Small intestine (tissue), 7 donors: ENCODE measurements at regions not wholly inside any gene's neighbourhood (a gene's known extent, or its start where the extent isn't known, plus 50 kb on each side); places are given as distances from the start of the nearest gene placed in this dataset.
A peak's percentile ranks its signal among the peaks of the same experiment; 100 is the strongest.

Source experiments
- DNase-seq, 2 donors: peaks; one replicate each; pipeline versions ENCODE4 v3.0.0 to v3.0.0-alpha.2; 2013
- FAIRE-seq: peaks from 2 replicates; lab custom pipeline; 2012; peaks lifted over from hg19 to GRCh38; lab: Jason Lieb, UNC
- H3K27ac ChIP-seq, 3 donors: one replicate each; pipeline ENCODE4 v1.5.1; 2013; ENCODE audit warnings: low read length in 2 of 3, mild to moderate bottlenecking in 2 of 3, control low read depth in 1 of 3, inconsistent platforms in 1 of 3, low read depth in 1 of 3, moderate library complexity in 1 of 3
- H3K27me3 ChIP-seq, 3 donors: one replicate each; pipeline ENCODE4 v1.6.1; 2013; ENCODE audit warnings: low read length in 3 of 3, inconsistent platforms in 1 of 3; ENCODE audit not compliant: control insufficient read depth in 3 of 3, insufficient read depth in 3 of 3
- H3K36me3 ChIP-seq, 3 donors: one replicate each; pipeline ENCODE4 v1.6.1; 2013; ENCODE audit warnings: low read length in 3 of 3, inconsistent platforms in 1 of 3, low read depth in 1 of 3, mild to moderate bottlenecking in 1 of 3, moderate library complexity in 1 of 3; ENCODE audit not compliant: control insufficient read depth in 3 of 3, insufficient read depth in 2 of 3
- H3K4me1 ChIP-seq, 3 donors: one replicate each; pipeline ENCODE4 v1.6.1; 2013; ENCODE audit warnings: low read length in 2 of 3, inconsistent platforms in 1 of 3, low read depth in 1 of 3, mild to moderate bottlenecking in 1 of 3, moderate library complexity in 1 of 3; ENCODE audit not compliant: control insufficient read depth in 3 of 3, insufficient read depth in 2 of 3
- H3K4me3 ChIP-seq, 3 donors: one replicate each; pipeline ENCODE4 v1.5.1; 2013; ENCODE audit warnings: low read length in 3 of 3, control low read depth in 1 of 3, inconsistent platforms in 1 of 3, low read depth in 1 of 3, mild to moderate bottlenecking in 1 of 3, moderate library complexity in 1 of 3
- H3K9me3 ChIP-seq, 2 donors: one replicate each; pipeline ENCODE4 v1.6.1; 2013; ENCODE audit warnings: low read depth in 1 of 2, low read length in 1 of 2; ENCODE audit not compliant: control insufficient read depth in 2 of 2, insufficient read depth in 1 of 2
- WGBS, 3 donors: extraction: QIAGEN DNeasy Blood & Tissue Kit; methylation state at CpG; one replicate each; pipeline ENCODE4 v1.1.7; 2013; 5-methylcytosine and 5-hydroxymethylcytosine counted together
- donor health status: healthy with polysubstance abuse.
- donor health status: control.
- donor health status: control.
- donor health status: Bipolar disorder and iron deficiency.
- donor health status: healthy.

DNA sequence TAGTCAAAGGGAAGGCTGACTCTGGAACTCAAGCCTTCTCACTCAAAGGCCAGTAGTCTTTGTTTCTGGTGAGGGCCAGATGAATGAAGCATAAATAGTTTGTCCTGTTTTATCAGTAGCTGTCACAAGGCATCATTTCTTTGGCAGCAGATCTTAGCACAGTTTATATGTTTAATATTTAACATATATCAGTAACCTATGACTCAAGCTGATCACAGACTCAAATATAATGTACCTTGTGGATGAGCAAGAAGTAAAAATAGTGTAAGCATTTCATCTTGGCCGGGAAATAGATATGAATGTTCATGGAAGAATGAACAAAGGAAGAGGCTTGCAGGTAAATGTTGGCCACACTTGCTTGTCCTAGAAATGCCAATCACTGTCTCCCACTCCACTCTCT is 158.3 kb upstream of the BMP4 start:
- 28 to 71% (median 32%) methylated on average over 1 of the region's 1 CpG for WGBS, 3 donors
- Histone ChIP-seq H3K9me3 (no peaks in the 10 kb centered on the region), H3K4me1 (no peaks in the 10 kb centered on the region), H3K27me3 (no peaks in the 10 kb centered on the region), H3K4me3 (no peak overlapping the region), H3K36me3 (no peaks in the 10 kb centered on the region), H3K27ac (no peak overlapping the region)
- DNase-seq (no peak), FAIRE-seq (no peak)

- 85 to 86% (median 86%) methylated on average over 2 of the region's 2 CpGs for WGBS, 3 donors
- no peaks in the 10 kb centered on the region for H3K9me3 ChIP-seq
- H3K36me3 ChIP-seq: no peaks in the 10 kb centered on the region
- no peak overlapping the region for H3K4me3 ChIP-seq
- no peaks in the 10 kb centered on the region for H3K27me3 ChIP-seq
- DNase-seq (no peak), FAIRE-seq (no peak)
- H3K27ac ChIP-seq: no peak overlapping the region
- H3K4me1 ChIP-seq: no peaks in the 10 kb centered on the region
These were observed 159.7 kb upstream of the BMP4 start for GRCh38 chr14:54116198-54116885.

DNA sequence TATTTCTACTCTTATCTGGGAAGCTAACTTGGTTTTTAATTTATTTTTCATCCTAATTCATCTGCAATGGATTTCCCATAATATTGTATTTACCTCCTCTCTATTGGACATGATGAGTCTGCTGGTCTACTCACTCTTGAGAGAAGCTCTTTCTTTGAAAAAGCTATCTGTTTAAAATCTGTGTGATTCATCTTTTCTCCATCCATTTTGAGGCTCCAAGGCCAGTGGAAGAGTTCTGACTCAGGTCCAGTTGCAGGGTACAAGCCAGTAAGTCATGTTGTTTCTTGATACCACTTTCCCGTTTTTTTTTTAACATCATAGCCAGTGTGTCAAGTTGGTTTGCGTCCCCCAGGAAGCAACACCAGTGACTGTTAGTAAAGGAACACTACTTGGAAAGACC is 160.3 kb upstream of the BMP4 start:
- Histone ChIP-seq H3K4me1 (no peaks in the 10 kb centered on the region), H3K27ac (no peak overlapping the region), H3K27me3 (no peaks in the 10 kb centered on the region), H3K4me3 (no peak overlapping the region), H3K9me3 (no peaks in the 10 kb centered on the region), H3K36me3 (no peaks in the 10 kb centered on the region)
- FAIRE-seq (no peak), DNase-seq (no peak)
- WGBS, 3 donors: 50 to 80% (median 65%) methylated on average over 2 of the region's 2 CpGs

GRCh38 chr14:54117396-54117795 is 160.8 kb upstream of the BMP4 start:
- FAIRE-seq: no peak
- no peaks in the 10 kb centered on the region for H3K36me3 ChIP-seq
- peak in 1 of 2 donors; percentile 2 for DNase-seq
- no peaks in the 10 kb centered on the region for H3K27me3 ChIP-seq
- H3K4me1 ChIP-seq: no peaks in the 10 kb centered on the region
- no peaks in the 10 kb centered on the region for H3K9me3 ChIP-seq
- no peak overlapping the region for H3K4me3 ChIP-seq
- 8 to 39% (median 14%) methylated on average over 3 of the region's 3 CpGs for WGBS, 3 donors
- H3K27ac ChIP-seq: no peak overlapping the region

GRCh38 chr14:54117924-54118323 is 161.3 kb upstream of the BMP4 start:
- no peaks in the 10 kb centered on the region for H3K9me3 ChIP-seq
- no peaks in the 10 kb centered on the region for H3K4me1 ChIP-seq
- no peak overlapping the region for H3K4me3 ChIP-seq
- FAIRE-seq (no peak), DNase-seq (no peak)
- 44 to 72% (median 56%) methylated on average over 3 of the region's 3 CpGs for whole genome bisulfite sequencing, 3 donors
- H3K27ac ChIP-seq: no peak overlapping the region
- H3K27me3 ChIP-seq: no peaks in the 10 kb centered on the region
- no peaks in the 10 kb centered on the region for H3K36me3 ChIP-seq

DNA sequence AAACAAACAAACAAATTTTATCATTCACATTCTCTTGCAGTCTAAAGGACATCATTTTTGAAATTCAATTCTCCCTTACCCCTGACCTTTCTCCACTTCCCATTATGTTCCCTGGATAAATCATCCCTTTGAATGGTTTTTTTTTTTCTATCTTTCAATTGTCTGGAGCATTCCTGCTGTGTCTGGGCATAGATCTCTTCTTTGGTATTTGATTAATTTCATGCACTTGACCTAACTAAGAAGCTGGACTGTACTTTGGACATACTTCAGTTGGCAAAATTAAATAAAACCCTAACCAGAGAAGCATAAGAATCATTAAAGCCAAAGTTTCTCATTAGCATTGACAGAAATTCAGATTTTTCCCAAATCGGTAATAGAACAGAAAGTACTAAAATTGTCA is 163.6 kb upstream of the BMP4 start:
- no peak overlapping the region for H3K4me3 ChIP-seq
- no peaks in the 10 kb centered on the region for H3K9me3 ChIP-seq
- no peaks in the 10 kb centered on the region for H3K4me1 ChIP-seq
- no peak for FAIRE-seq
- H3K27me3 ChIP-seq: no peaks in the 10 kb centered on the region
- 84 to 93% (median 90%) methylated on average over 1 of the region's 1 CpG for WGBS, 3 donors
- DNase-seq: no peak
- H3K27ac ChIP-seq: no peak overlapping the region
- no peaks in the 10 kb centered on the region for H3K36me3 ChIP-seq

DNA sequence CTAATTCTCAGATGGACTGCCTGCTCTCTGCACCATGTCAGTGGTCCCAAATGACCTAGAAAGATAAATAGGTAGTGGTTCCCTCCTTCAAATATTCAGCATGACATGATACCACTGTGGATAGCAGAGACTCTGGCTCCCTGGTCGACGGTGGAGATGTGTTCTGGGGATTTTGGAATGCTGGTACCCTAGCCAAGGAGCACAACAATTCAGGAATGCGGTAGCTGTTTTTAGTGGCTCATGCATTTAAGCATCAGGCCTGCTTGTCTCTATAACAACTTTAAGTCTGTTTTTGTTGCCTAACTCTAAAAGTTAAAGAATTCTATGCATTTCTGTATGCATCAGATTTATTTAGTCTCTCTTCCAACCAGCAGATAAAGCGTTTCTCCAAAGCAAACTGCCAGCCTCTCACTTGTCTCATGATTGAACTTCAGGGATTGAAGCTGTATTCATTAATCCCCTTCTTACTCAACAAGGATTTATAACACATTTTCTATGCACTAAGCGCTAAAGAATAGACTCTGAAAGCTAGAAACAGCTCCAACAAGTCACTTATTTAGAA is 164.9 kb upstream of the BMP4 start:
- DNase-seq (no peak), FAIRE-seq (no peak)
- Histone ChIP-seq H3K4me1 (no peaks in the 10 kb centered on the region), H3K36me3 (no peaks in the 10 kb centered on the region), H3K27me3 (no peaks in the 10 kb centered on the region), H3K4me3 (no peak overlapping the region), H3K9me3 (no peaks in the 10 kb centered on the region), H3K27ac (no peak overlapping the region)
- 71 to 92% (median 87%) methylated on average over 5 of the region's 5 CpGs for WGBS, 3 donors

DNA sequence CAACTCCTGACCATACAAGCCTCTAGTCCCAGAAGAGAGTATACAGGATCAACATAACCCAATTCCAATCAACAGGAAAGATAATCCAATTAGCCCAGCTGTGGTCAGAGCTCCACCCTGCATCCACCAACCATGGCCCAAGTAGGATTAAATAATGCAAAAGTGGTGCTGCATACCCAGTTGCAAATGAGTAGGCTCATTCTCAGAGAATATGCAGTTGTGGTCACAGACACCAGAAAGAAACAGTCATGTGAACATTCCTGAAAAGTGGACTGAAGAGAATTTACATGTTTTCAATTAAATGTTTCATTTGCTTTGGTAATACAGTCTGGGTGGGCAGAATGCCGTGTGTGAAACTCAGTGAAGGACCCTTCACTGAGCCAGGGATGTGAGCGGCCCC is 167.2 kb upstream of the BMP4 start:
- FAIRE-seq (no peak), DNase-seq (no peak)
- H3K27me3 ChIP-seq: no peaks in the 10 kb centered on the region
- H3K36me3 ChIP-seq: no peaks in the 10 kb centered on the region
- 93 to 96% (median 93%) methylated on average over 2 of the region's 2 CpGs for WGBS, 3 donors
- no peak overlapping the region for H3K27ac ChIP-seq
- H3K4me3 ChIP-seq: no peak overlapping the region
- H3K9me3 ChIP-seq: no peaks in the 10 kb centered on the region
- no peaks in the 10 kb centered on the region for H3K4me1 ChIP-seq

GRCh38 chr14:54125109-54125508 is 168.5 kb upstream of the BMP4 start:
- FAIRE-seq: no peak
- no peaks in the 10 kb centered on the region for H3K9me3 ChIP-seq
- WGBS, 3 donors: 91 to 94% (median 93%) methylated on average over 3 of the region's 3 CpGs

More at GRCh38 chr14:54125109-54125508, 168.5 kb upstream of the BMP4 start:
- no peak overlapping the region for H3K27ac ChIP-seq
- H3K27me3 ChIP-seq: no peaks in the 10 kb centered on the region
- no peak for DNase-seq
- no peaks in the 10 kb centered on the region for H3K36me3 ChIP-seq
- H3K4me3 ChIP-seq: no peak overlapping the region
- no peaks in the 10 kb centered on the region for H3K4me1 ChIP-seq
